NK-92 treated with Interleukin-12 subunit alpha and Interleukin-12 subunit beta, amount 100 ng/mL, for 24 hours (cell line): ENCODE measurements at regions not wholly inside any gene's neighbourhood (a gene's known extent, or its start where the extent isn't known, plus 50 kb on each side); places are given as distances from the start of the nearest gene placed in this dataset.

ENCODE experiments used
- DNase-seq: peaks from one replicate; lab custom pipeline; 2025; lab: John Stamatoyannopoulos, UW

GRCh38 chr6:165872811-165873210 lies 209.8 kb upstream of the PDE10A start:
- DNase-seq, result no peak

DNA sequence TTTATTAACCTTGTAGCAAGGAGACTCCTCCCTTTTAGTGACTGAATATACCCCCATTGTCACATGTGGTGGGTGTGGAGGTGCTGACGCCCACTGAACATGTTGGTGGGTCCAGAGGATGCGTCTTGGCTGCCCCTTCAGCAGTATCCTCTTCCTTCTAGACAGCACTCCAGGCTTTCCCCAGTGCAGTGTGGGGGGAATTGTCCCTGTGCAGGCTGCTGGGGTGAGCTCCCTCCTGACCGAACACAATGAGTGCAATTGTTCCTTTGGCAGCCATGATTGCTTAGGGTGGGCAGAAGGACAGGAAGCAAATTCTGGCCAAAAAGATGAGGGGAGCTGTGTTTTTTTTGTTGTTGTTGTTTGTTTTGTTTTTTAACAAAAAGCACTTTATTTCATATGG lies 209.3 kb upstream of the PDE10A start:
- no peak for DNase-seq

DNA sequence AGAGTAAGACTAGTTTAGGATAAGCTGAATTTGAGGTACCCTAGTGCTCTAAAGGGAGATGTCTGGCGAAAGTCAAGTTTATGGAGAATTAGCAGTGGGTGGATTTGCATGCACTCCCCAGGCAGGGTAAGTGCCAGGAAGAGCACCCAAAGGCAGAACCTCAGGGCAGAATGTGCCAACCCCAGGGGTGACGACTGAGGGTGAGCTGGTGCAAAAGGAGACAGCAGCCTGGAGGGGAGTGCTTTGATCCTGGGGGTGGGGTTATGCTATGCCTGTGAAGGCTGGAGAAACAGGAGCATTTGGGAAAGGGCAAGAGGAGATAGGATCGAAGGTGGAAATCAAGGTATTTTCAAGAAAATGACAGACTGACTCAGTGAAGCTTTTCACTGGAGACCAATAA lies 208.5 kb upstream of the PDE10A start:
- no peak for DNase-seq

DNA sequence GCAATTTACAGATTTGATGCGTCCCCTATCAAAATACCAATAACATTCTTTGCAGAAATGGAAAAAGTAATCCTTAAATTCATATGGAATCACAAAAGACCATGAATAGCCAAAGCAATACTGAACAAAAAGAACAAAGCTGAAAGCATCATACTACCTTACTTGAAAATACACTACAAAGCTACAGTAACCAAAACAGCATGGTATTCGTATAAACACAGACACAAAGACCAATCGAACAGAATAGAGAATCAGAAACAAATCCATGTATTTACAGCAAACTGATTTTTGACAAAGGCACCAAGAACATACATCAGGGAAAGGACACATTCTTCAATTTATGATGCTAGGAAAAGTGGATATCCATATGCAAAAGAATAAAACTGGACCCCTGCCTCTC lies 206.5 kb upstream of the PDE10A start:
- no peak for DNase-seq

DNA sequence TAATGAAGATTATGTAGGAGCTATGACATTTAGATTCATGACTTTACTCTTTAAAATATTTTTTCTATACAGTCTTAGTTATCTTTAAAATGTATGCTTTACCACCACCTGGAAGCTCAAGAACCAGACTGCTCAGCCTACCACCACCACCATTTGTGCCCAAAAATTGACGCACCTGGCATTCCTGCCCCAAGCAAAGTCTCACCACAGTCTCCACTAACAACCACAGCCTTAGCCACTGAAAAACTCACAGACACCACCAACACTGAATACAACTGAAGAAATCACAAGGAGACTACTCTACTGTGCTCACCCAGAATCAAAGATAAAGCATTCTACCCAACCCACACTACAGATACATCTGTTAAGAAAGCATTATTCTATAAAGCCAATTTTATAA lies 201.9 kb upstream of the PDE10A start:
- no peak for DNase-seq

- no peak for DNase-seq
These were observed 201.2 kb upstream of the PDE10A start for GRCh38 chr6:165864218-165864617.

DNA sequence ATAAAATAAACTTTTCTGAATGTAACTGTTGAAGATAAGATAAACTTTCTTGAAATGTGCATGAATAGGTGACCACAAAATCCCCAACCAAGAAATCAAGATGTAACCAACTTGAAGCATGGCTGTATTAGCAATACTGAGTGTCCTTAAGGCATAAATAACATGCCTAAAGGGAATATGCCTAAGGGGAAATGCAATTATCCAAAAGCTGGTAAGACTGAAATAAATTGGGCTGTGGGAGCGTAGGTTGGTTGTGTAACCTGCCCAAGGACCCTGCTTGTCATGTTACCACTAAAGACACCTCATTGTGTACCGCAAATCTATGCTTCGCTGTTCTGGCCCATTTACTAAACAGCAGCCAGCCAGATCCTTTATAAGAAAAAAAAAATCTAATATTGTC lies 200.8 kb upstream of the PDE10A start:
- no peak for DNase-seq

DNA sequence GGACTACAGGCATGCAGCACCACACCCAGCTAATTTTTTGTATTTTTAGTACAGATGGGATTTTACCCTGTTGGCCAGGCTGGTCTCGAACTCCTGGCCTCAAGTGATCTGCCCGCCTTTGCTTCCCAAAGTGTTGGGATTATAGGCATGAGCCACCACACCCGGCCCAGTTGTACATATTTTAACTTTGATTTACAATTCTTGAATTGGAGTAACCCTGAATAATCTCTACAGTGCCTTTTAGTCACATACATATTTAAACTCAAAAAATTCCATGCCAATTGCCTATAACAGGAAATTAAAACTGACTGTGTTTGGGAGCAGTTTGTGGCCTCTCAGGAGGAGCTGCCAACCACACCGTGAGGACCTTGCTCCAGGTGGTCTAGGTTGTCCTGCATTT lies 199.8 kb upstream of the PDE10A start:
- no peak for DNase-seq

GRCh38 chr6:165861226-165861625 lies 198.2 kb upstream of the PDE10A start:
- DNase-seq, result no peak

- no peak for DNase-seq
These were observed 195.5 kb upstream of the PDE10A start for GRCh38 chr6:165858586-165858985.

GRCh38 chr6:165855856-165856255 lies 192.8 kb upstream of the PDE10A start:
- no peak for DNase-seq

DNA sequence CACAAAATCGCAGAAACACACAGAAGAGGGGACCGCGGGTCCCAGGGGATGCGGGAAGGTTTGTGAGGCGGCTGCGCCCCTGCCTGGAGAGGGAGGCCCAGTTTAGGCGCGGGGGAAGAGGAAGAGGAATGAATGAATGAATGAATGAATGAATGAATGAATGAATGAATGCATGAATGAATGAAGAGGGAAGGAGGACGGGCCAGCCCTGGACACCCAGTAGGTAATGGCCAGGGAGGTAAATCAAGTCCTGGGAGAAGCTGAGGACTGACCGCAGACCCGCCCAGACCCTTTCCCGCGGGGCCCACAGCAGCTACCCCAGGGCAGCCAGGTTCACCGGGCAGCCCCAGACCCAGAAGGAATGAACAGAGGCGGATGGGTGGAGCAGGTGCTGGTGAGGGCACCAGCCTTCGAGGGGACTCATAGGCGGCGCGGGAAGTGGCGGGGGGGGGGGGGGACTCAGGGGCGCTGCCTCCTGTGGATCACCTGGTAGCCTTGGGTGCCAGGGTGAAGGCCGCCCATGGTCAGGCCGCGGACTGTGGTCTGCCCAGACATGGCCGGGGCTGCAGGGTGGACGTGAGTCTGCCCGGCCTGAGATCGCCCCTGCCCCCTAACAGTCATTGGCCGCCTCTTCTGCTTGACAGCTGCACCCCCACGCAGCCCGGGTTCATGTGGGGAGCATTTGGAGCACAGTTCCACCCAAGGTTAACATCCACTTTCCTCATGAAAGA lies 192.0 kb upstream of the PDE10A start:
- no peak for DNase-seq

- DNase-seq, result no peak
These were observed 191.2 kb upstream of the PDE10A start for GRCh38 chr6:165854061-165854862.

DNA sequence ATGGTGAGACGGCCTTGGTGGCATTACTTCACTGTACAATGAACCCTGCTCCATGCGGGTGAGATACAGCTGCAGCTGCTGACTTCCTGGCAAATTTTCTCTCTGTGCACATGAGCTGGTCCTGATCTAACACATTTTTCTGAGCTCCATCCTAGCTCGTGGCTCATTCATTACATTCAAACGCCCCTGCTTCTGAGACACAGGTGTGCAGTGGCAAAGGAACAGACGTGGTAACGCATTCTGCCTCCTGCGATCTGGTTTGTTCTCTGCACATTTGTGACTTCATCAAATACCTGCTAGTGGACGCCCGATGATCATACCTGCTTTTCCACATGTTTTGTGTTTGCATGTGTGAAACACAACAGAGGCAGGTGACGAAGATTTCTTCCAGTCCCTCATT lies 189.6 kb upstream of the PDE10A start:
- DNase-seq, result no peak

- peak; percentile 30 for DNase-seq
These were observed 187.5 kb upstream of the PDE10A start for GRCh38 chr6:165850434-165851019.

- peak; percentile 3 for DNase-seq
These were observed 186.7 kb upstream of the PDE10A start for GRCh38 chr6:165849534-165850430.

GRCh38 chr6:165848086-165848426 lies 185.0 kb upstream of the PDE10A start:
- no peak for DNase-seq

DNA sequence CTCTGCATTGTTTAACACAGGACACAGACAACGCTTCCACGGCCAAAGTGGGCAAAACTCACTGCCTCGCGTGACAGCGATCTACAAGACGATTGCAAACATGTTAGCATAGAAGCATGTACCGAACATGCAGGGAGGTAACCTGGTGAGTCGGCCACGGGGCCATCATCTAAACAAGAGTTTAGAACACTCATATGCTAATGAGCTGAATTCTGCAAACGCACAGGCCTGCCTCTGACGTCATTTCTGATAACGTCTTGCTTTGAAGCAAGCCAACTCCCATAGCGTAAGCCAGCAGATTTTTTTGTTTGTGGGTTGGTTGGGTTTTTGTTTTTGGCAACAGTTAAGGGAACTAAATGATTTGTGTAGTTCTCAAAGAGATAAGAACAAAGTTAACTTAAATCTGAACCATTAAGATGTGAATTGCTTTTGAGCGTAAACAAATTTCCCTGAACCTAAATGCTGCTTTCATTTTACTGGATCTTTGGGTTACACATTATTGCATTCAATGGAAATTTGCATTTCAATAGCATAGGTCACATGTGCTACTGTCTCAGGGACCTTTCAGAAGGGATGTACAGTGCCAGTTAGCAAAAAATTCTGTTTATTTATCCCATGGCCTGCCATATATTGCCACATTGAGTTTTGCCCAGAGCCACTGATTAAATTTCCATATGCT lies 184.5 kb upstream of the PDE10A start:
- no peak for DNase-seq

DNA sequence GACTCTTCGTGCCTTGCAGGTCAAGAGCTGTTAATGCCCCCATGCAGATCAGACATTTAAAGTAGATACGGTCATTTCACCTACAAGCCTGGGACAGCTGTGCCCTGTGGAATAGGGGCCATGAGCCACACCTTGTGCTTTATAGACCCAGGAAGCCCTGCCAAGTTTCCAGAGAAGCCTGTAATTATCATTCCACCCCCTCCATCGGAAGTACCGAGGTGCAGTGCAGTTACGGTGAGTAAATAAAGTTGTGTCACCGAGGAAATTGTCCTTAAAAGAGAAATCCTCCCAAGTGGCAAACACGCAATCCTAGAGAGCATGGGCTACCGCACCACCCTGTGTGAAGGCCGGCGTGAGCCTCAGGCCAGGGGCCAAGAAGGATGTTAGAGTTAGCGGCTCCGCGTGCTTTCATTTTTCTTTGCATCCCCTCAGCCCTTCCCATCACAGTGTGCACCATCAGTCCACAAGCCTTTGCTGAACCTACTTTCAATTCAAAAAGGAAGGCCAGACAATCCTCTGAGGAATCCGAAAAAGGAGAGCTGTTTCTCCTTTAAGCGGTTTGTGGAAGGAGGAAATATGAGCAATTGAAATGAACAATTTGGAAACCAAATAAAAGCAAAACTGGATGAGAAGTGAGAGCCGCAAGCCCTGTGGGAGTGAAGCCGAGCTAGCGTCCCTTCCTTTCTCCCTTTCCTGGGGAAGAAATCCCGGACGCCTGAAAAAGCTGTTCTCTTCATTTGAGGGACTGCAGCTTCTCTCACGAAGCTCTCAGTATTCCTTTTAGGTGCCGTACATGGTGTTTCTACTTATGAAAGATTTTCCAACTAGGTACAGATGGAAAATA lies 183.3 kb upstream of the PDE10A start:
- DNase-seq, result no peak

- DNase-seq, result no peak
These were observed 182.5 kb upstream of the PDE10A start for GRCh38 chr6:165845493-165845892.
